H9 (cell line): ENCODE measurements at regions not wholly inside any gene's neighbourhood (a gene's known extent, or its start where the extent isn't known, plus 50 kb on each side); places are given as distances from the start of the nearest gene placed in this dataset.

Experiments used
- DNase-seq: peaks from one replicate; pipeline ENCODE4 v3.0.0-alpha.2; 2017
- H2AFZ ChIP-seq: one replicate; pipeline ENCODE4 v1.6.1; 2013; ENCODE audit warnings: mild to moderate bottlenecking, low read length, control low read depth, moderate library complexity
- H2AK5ac ChIP-seq: 2 replicates; pipeline ENCODE4 v1.6.1; 2013; ENCODE audit warnings: low read length, control low read depth, mixed read lengths; ENCODE audit not compliant: insufficient read length
- H2BK120ac ChIP-seq: one replicate; pipeline ENCODE4 v1.6.1; 2013; ENCODE audit warnings: low read depth, mild to moderate bottlenecking, low read length, control low read depth, inconsistent platforms; ENCODE audit not compliant: poor library complexity, severe bottlenecking
- H2BK12ac ChIP-seq: 2 replicates; pipeline ENCODE4 v1.6.1; 2013; ENCODE audit warnings: low read length, control low read depth, mixed read lengths, low read depth; ENCODE audit not compliant: insufficient read length
- H2BK15ac ChIP-seq: 2 replicates; pipeline ENCODE4 v1.6.1; 2013; ENCODE audit warnings: low read depth, low read length, control low read depth
- H2BK20ac ChIP-seq: one replicate; pipeline ENCODE4 v1.6.1; 2013; ENCODE audit warnings: low read depth, mild to moderate bottlenecking, low read length, control low read depth, inconsistent platforms; ENCODE audit not compliant: poor library complexity, severe bottlenecking
- H2BK5ac ChIP-seq: 2 replicates; pipeline ENCODE4 v1.6.1; 2013; ENCODE audit warnings: low read length, control low read depth, mixed read lengths; ENCODE audit not compliant: insufficient read length
- H3K14ac ChIP-seq: 2 replicates; pipeline ENCODE4 v1.6.1; 2013; ENCODE audit warnings: low read length, control low read depth; ENCODE audit not compliant: insufficient read depth
- H3K18ac ChIP-seq: 2 replicates; pipeline ENCODE4 v1.6.1; 2013; ENCODE audit warnings: low read depth, mild to moderate bottlenecking, mixed read lengths, low read length, control low read depth; ENCODE audit not compliant: insufficient read length
- H3K23ac ChIP-seq: 2 replicates; pipeline ENCODE4 v1.6.1; 2013; ENCODE audit warnings: low read length, control low read depth, mixed read lengths, low read depth; ENCODE audit not compliant: insufficient read length
- H3K23me2 ChIP-seq: 2 replicates; pipeline ENCODE4 v1.6.1; 2013; ENCODE audit warnings: low read depth, mild to moderate bottlenecking, mixed read lengths, low read length, control low read depth; ENCODE audit not compliant: insufficient read length, poor library complexity, severe bottlenecking
- H3K27ac ChIP-seq: 2 replicates; pipeline ENCODE4 v1.5.1; 2013; ENCODE audit warnings: low read length, control low read depth, mixed read lengths, low read depth; ENCODE audit not compliant: insufficient read length
- H3K27me3 ChIP-seq: 2 replicates; pipeline ENCODE4 v1.6.1; 2013; ENCODE audit warnings: low read length, control low read depth, inconsistent platforms; ENCODE audit not compliant: insufficient read depth
- H3K4ac ChIP-seq: 2 replicates; pipeline ENCODE4 v1.6.1; 2013; ENCODE audit warnings: low read depth, mild to moderate bottlenecking, control low read depth, inconsistent platforms, low read length, moderate library complexity
- H3K4me1 ChIP-seq: 2 replicates; pipeline ENCODE4 v1.6.1; 2013; ENCODE audit warnings: low read length, control low read depth, inconsistent platforms; ENCODE audit not compliant: insufficient read depth
- H3K4me2 ChIP-seq: 2 replicates; pipeline ENCODE4 v1.6.1; 2013; ENCODE audit warnings: low read length, control low read depth, mixed read lengths; ENCODE audit not compliant: insufficient read length, insufficient read depth
- H3K56ac ChIP-seq: 2 replicates; pipeline ENCODE4 v1.6.1; 2013; ENCODE audit warnings: low read depth, mild to moderate bottlenecking, mixed read lengths, low read length, control low read depth; ENCODE audit not compliant: insufficient read length
- H3K79me1 ChIP-seq: 2 replicates; pipeline ENCODE4 v1.6.1; 2013; ENCODE audit warnings: low read depth, mild to moderate bottlenecking, moderate library complexity, low read length, control low read depth, inconsistent platforms; ENCODE audit not compliant: insufficient read depth, poor library complexity, severe bottlenecking
- H3K79me2 ChIP-seq: 2 replicates; pipeline ENCODE4 v1.6.1; 2013; ENCODE audit warnings: low read length, control low read depth, inconsistent platforms; ENCODE audit not compliant: insufficient read depth
- H3K9ac ChIP-seq: 2 replicates; pipeline ENCODE4 v1.6.1; 2013; ENCODE audit warnings: low read length, control low read depth, mixed read lengths; ENCODE audit not compliant: insufficient read length; ENCODE audit errors: extremely low read depth
- H3K9me3 ChIP-seq: one replicate; pipeline ENCODE4 v1.6.1; 2013; ENCODE audit warnings: low read depth, low read length, inconsistent platforms; ENCODE audit not compliant: control insufficient read depth
- H3T11ph ChIP-seq: one replicate; pipeline ENCODE4 v1.6.1; 2013; ENCODE audit warnings: mild to moderate bottlenecking, low read length, control low read depth, inconsistent platforms
- H4K20me1 ChIP-seq: one replicate; pipeline ENCODE4 v1.6.1; 2013; ENCODE audit not compliant: control insufficient read depth, insufficient read length, insufficient read depth
- H4K5ac ChIP-seq: 2 replicates; pipeline ENCODE4 v1.6.1; 2013; ENCODE audit warnings: low read depth, mild to moderate bottlenecking, mixed read lengths, low read length, control low read depth; ENCODE audit not compliant: insufficient read length
- H4K8ac ChIP-seq: replicated peaks from 2 replicates; pipeline ENCODE4 v1.6.1; 2013; ENCODE audit warnings: low read length, control low read depth, mixed read lengths, low read depth; ENCODE audit not compliant: insufficient read length
- H4K91ac ChIP-seq: 2 replicates; pipeline ENCODE4 v1.6.1; 2013; ENCODE audit warnings: low read depth, mild to moderate bottlenecking, moderate library complexity, mixed read lengths, low read length, control low read depth; ENCODE audit not compliant: insufficient read length
- H3K27ac Mint-ChIP-seq, 3 experiments: 2 replicates in 2 of 3; 3 replicates in 1 of 3; pipeline ENCODE4 v1.8.0; 2020 to 2021; ENCODE audit warnings: mixed read lengths in 3 of 3, mild to moderate bottlenecking in 1 of 3, moderate library complexity in 1 of 3
- H3K27me3 Mint-ChIP-seq: 2 replicates; pipeline ENCODE4 v1.8.0; 2021; ENCODE audit warnings: low read depth, mild to moderate bottlenecking, moderate library complexity, mixed read lengths
- H3K36me3 Mint-ChIP-seq, 3 experiments: 2 replicates in 2 of 3; 3 replicates in 1 of 3; pipeline ENCODE4 v1.8.0; 2020 to 2021; ENCODE audit warnings: low read depth in 3 of 3, mixed read lengths in 3 of 3; ENCODE audit not compliant: insufficient read depth in 1 of 3
- H3K4me1 Mint-ChIP-seq, 2 experiments: 2 replicates each; pipeline ENCODE4 v1.8.0; 2020; ENCODE audit warnings: mixed read lengths in 2 of 2
- H3K4me3 Mint-ChIP-seq, 2 experiments: 2 replicates in 1 of 2; 3 replicates in 1 of 2; pipeline ENCODE4 v1.8.0; 2020 to 2021; ENCODE audit warnings: mild to moderate bottlenecking in 2 of 2, mixed read lengths in 2 of 2, moderate library complexity in 1 of 2
- H3K9me3 Mint-ChIP-seq, 2 experiments: 2 replicates in 1 of 2; 3 replicates in 1 of 2; pipeline ENCODE4 v1.8.0; 2020; ENCODE audit warnings: mild to moderate bottlenecking in 2 of 2, mixed read lengths in 2 of 2, moderate library complexity in 1 of 2
- WGBS: extraction: QIAGEN DNeasy Blood & Tissue Kit; methylation state at CpG from one replicate; pipeline ENCODE4 v1.1.7; 2013; ENCODE audit warnings: missing lambda C conversion rate, low lambda C conversion rate, mixed read lengths; ENCODE audit not compliant: insufficient read length; ENCODE audit errors: extremely low coverage; 5-methylcytosine and 5-hydroxymethylcytosine counted together
- TF ChIP-seq, protein P1 (sequence below): fragments of 200-600 bp; sonication (generic); conservative IDR thresholded peaks from 3 replicates; pipeline ENCODE4 v1.8.0; 2021; ENCODE audit warnings: antibody characterized with exemption, mild to moderate bottlenecking

DNA sequence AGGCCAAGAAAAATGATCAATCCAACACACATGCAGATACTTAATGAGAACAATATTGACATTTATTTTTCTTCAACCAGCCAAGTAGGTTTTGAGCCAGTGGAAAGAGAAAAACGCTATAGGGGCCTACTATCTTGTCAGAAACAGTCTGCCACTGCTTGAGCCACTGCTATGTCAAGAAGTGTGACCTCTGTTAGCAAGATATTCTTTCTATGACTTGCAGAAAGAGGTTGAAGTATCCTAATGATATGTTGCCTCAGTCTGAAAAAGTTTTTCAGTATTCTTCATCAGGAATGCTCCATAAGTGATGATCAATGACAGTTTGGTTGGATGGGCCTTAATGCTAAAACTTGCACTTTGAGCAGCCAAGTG lies 328.4 kb upstream of the KCND2 start:
- Histone ChIP-seq H3K79me1 (no peaks in the 10 kb centered on the region), H2AFZ (no peak overlapping the region), H4K5ac (no peak overlapping the region), H3K79me2 (no peaks in the 10 kb centered on the region), H2AK5ac (no peak overlapping the region), H3K27ac (no peak overlapping the region), H3K9ac (no peak overlapping the region), H2BK5ac (no peak overlapping the region), H4K91ac (no peak overlapping the region), H2BK12ac (no peak overlapping the region), H3K4me1 (no peaks in the 10 kb centered on the region), H3K14ac (no peak overlapping the region), H3T11ph (no peak overlapping the region), H2BK15ac (no peak overlapping the region), H3K4me2 (no peak overlapping the region), H3K4ac (no peak overlapping the region), H3K9me3 (no peaks in the 10 kb centered on the region), H4K20me1 (no peaks in the 10 kb centered on the region), H3K27me3 (no peaks in the 10 kb centered on the region), H4K8ac (no peak overlapping the region), H2BK120ac (no peak overlapping the region), H3K23ac (no peak overlapping the region), H3K23me2 (no peaks in the 10 kb centered on the region), H3K18ac (no peak overlapping the region), H3K56ac (no peak overlapping the region), H2BK20ac (no peak overlapping the region)
- H3K27me3 Mint-ChIP-seq = no peaks in the 10 kb centered on the region
- H3K27ac Mint-ChIP-seq = no peak overlapping the region; a peak in 1 of 7 replicates
- TF ChIP-seq, protein P1, sequence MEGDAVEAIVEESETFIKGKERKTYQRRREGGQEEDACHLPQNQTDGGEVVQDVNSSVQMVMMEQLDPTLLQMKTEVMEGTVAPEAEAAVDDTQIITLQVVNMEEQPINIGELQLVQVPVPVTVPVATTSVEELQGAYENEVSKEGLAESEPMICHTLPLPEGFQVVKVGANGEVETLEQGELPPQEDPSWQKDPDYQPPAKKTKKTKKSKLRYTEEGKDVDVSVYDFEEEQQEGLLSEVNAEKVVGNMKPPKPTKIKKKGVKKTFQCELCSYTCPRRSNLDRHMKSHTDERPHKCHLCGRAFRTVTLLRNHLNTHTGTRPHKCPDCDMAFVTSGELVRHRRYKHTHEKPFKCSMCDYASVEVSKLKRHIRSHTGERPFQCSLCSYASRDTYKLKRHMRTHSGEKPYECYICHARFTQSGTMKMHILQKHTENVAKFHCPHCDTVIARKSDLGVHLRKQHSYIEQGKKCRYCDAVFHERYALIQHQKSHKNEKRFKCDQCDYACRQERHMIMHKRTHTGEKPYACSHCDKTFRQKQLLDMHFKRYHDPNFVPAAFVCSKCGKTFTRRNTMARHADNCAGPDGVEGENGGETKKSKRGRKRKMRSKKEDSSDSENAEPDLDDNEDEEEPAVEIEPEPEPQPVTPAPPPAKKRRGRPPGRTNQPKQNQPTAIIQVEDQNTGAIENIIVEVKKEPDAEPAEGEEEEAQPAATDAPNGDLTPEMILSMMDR = no peak
- no CpG with 5 or more reads among the region's 1 CpG for WGBS
- no peaks in the 10 kb centered on the region for H3K36me3 Mint-ChIP-seq
- no peaks in the 10 kb centered on the region for H3K9me3 Mint-ChIP-seq
- DNase-seq = no peak
- no peaks in the 10 kb centered on the region for H3K4me1 Mint-ChIP-seq
- no peak overlapping the region for H3K4me3 Mint-ChIP-seq
